ENCODE measurements at regions not wholly inside any gene's neighbourhood (a gene's known extent, or its start where the extent isn't known, plus 50 kb on each side); places are given as distances from the start of the nearest gene placed in this dataset.

DNA sequence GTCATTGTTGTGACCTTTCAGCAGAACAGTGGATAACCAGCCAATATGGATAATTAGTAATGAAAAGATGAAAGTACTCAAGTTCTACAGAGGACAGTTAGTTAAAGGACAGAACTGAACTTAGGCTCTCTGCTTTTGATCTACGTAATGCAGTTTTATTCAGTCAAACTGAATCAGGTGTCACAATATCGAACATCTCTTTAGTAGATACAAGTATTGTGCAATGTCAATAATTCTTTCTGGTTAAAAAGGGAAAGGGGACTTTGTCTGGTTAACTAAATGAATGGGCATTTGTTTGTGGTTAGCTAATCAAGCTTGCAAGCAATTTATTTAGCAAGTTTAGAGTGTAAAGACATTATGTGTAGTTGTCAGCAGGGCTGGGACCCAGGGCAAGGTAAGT, 562.2 kb upstream of the PTBP2 start:
- 82 to 92% (median 91%) methylated on average over 2 of the region's 2 CpGs for WGBS, 3 donors
- no peak overlapping the region for H3K27ac ChIP-seq
- intact Hi-C loops (cut with DNase I) = no loop called here
- no peaks in the 10 kb centered on the region for H3K27me3 ChIP-seq
- no peaks in the 10 kb centered on the region for H3K36me3 ChIP-seq
- H3K4me1 ChIP-seq (ENCODE audit: insufficient read depth) = no peaks in the 10 kb centered on the region
- DNase-seq = no peak
- no peaks in the 10 kb centered on the region for H3K9me3 ChIP-seq
- no peak overlapping the region for H3K4me3 ChIP-seq
- TF ChIP-seq POLR2A (IDR thresholded peaks at IDR 0.05) (no peak), EP300 (IDR thresholded peaks at IDR 0.05) (no peak)
- TF ChIP-seq, protein P1, sequence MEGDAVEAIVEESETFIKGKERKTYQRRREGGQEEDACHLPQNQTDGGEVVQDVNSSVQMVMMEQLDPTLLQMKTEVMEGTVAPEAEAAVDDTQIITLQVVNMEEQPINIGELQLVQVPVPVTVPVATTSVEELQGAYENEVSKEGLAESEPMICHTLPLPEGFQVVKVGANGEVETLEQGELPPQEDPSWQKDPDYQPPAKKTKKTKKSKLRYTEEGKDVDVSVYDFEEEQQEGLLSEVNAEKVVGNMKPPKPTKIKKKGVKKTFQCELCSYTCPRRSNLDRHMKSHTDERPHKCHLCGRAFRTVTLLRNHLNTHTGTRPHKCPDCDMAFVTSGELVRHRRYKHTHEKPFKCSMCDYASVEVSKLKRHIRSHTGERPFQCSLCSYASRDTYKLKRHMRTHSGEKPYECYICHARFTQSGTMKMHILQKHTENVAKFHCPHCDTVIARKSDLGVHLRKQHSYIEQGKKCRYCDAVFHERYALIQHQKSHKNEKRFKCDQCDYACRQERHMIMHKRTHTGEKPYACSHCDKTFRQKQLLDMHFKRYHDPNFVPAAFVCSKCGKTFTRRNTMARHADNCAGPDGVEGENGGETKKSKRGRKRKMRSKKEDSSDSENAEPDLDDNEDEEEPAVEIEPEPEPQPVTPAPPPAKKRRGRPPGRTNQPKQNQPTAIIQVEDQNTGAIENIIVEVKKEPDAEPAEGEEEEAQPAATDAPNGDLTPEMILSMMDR (IDR thresholded peaks at IDR 0.05) = no peak

DNA sequence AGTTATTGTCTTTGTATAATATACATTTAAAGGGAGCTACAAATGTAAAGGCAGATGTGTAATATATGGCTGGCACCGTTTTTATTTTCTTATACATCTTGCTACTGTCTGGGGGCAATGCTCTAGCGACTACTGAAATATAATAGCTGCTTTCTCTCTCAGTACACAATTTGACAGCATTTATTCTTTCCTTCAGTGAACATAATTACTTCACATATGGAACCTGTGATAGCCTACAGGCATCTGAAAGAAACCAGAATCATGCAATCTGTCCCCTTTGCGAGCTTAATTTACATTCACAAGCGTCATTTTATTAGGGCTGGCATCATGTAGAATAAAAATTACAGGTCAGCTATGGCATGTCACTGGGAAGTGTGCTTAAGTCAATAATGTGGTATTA, 557.5 kb upstream of the PTBP2 start:
- DNase-seq = no peak
- Histone ChIP-seq H3K27ac (no peak overlapping the region), H3K4me3 (no peak overlapping the region), H3K36me3 (no peaks in the 10 kb centered on the region), H3K9me3 (no peaks in the 10 kb centered on the region), H3K27me3 (no peaks in the 10 kb centered on the region), H3K4me1 (ENCODE audit: insufficient read depth) (no peaks in the 10 kb centered on the region)
- TF ChIP-seq EP300 (IDR thresholded peaks at IDR 0.05) = no peak
- no peak for TF ChIP-seq POLR2A (IDR thresholded peaks at IDR 0.05)
- TF ChIP-seq, protein P1 (IDR thresholded peaks at IDR 0.05) = no peak
- WGBS, 3 donors = 81 to 85% (median 82%) methylated on average over 4 of the region's 4 CpGs
- intact Hi-C loops (cut with DNase I) = no loop called here

DNA sequence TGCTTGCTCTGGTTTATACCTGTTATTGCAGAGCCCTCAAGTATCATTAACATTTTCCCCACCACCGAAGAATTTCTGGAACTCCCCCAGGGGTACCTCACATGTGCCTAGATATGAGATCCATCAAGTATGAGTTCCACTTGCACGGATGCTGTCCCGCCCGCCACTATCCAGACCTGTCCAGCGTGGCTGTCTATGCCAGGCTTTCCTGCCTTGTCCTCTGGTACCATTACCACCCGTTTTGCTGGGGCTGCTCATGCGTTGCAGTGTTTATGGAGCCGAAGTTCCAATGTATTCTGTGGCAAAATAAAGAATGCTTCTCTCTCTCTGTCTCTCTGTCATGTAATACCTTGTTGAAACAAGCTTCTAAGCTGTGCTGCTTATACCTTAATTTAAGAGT, 543.5 kb upstream of the PTBP2 start:
- no peak for DNase-seq
- H3K27me3 ChIP-seq = no peaks in the 10 kb centered on the region
- no peaks in the 10 kb centered on the region for H3K36me3 ChIP-seq
- H3K4me1 ChIP-seq (ENCODE audit: insufficient read depth) = no peaks in the 10 kb centered on the region
- TF ChIP-seq EP300 (IDR thresholded peaks at IDR 0.05) = no peak
- TF ChIP-seq POLR2A (IDR thresholded peaks at IDR 0.05) = no peak
- TF ChIP-seq, protein P1 (IDR thresholded peaks at IDR 0.05) = no peak
- no peaks in the 10 kb centered on the region for H3K9me3 ChIP-seq
- intact Hi-C loops (cut with DNase I) = no loop called here
- H3K4me3 ChIP-seq = no peak overlapping the region
- 87 to 89% (median 87%) methylated on average over 8 of the region's 8 CpGs for WGBS, 3 donors
- no peak overlapping the region for H3K27ac ChIP-seq

DNA sequence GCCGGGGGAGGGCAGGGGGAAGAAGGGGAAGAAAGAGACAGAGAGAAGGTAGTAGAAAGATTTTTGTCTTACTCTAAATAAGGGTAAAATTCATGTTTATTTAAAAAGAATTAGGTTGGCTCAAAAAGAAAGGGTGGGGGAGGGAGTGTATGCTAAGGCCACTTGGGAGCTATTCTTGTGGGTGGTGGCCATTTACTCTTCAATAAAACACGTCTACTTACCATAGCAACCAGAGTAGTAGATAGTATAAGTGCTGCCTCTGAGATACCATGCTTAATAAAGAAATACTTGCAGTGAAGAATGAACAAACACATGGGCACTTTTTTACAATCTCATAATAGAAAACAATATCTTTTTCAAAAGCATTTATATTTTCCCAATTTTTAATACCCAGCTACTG, 538.1 kb upstream of the PTBP2 start:
- TF ChIP-seq, protein P1 (IDR thresholded peaks at IDR 0.05) = no peak
- TF ChIP-seq EP300 (IDR thresholded peaks at IDR 0.05) (no peak), POLR2A (IDR thresholded peaks at IDR 0.05) (no peak)
- H3K36me3 ChIP-seq = no peaks in the 10 kb centered on the region
- DNase-seq = no peak
- H3K4me3 ChIP-seq = no peak overlapping the region
- 39 to 75% (median 61%) methylated on average over 1 to 2 of the region's 2 CpGs for WGBS, 3 donors
- H3K27me3 ChIP-seq = no peaks in the 10 kb centered on the region
- H3K9me3 ChIP-seq = no peaks in the 10 kb centered on the region
- H3K27ac ChIP-seq = no peak overlapping the region
- intact Hi-C loops (cut with DNase I) = no loop called here
- H3K4me1 ChIP-seq (ENCODE audit: insufficient read depth) = no peaks in the 10 kb centered on the region

DNA sequence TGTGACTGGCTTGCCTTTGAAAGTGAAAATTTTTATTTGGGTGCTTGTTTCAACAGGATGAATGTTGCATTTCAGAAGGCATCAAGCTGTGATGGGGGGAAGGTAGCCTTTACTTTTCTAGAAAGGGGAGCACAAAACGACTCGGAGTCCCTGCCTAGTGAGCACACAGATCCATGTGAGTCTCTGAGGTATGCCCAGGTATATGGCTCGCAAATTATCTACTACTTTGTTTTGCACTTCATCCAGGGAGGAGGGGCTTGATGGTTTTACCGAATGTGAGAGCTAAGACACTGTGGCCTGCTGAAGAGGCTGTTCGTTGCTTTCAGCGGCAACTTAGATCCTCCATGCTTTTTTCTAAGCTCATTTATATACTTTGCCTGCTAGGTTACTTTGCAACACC, 537.7 kb upstream of the PTBP2 start:
- no peaks in the 10 kb centered on the region for H3K36me3 ChIP-seq
- intact Hi-C loops (cut with DNase I) = no loop called here
- no peak for DNase-seq

More for the DNA sequence above, 537.7 kb upstream of the PTBP2 start:
- no peak overlapping the region for H3K27ac ChIP-seq
- TF ChIP-seq POLR2A (IDR thresholded peaks at IDR 0.05) (no peak), EP300 (IDR thresholded peaks at IDR 0.05) (no peak)
- TF ChIP-seq, protein P1 (IDR thresholded peaks at IDR 0.05) = no peak
- H3K4me3 ChIP-seq = no peak overlapping the region
- 72 to 78% (median 74%) methylated on average over 6 of the region's 6 CpGs for WGBS, 3 donors
- no peaks in the 10 kb centered on the region for H3K4me1 ChIP-seq (ENCODE audit: insufficient read depth)
- H3K9me3 ChIP-seq = no peaks in the 10 kb centered on the region
- no peaks in the 10 kb centered on the region for H3K27me3 ChIP-seq
